PFSK-1 (cell line): ENCODE measurements at regions not wholly inside any gene's neighbourhood (a gene's known extent, or its start where the extent isn't known, plus 50 kb on each side); places are given as distances from the start of the nearest gene placed in this dataset.

ENCODE experiments used
- FOXP2 ChIP-seq: optimal IDR thresholded peaks from 2 replicates; pipeline ENCODE3; 2011; ENCODE audit warnings: borderline replicate concordance, control low read depth, inconsistent platforms; ENCODE audit not compliant: insufficient read depth; ENCODE audit errors: extremely low read length, extremely low read depth
- POLR2AphosphoS5 ChIP-seq: IDR thresholded peaks from 2 replicates; pipeline ENCODE4 v1.6.1; 2012; ENCODE audit warnings: low read depth, mild to moderate bottlenecking, control low read depth, low read length, moderate library complexity
- TAF1 ChIP-seq: IDR thresholded peaks from 2 replicates; pipeline ENCODE4 v1.6.1; 2012; ENCODE audit warnings: low read length, control low read depth, borderline replicate concordance; ENCODE audit not compliant: insufficient read depth

DNA sequence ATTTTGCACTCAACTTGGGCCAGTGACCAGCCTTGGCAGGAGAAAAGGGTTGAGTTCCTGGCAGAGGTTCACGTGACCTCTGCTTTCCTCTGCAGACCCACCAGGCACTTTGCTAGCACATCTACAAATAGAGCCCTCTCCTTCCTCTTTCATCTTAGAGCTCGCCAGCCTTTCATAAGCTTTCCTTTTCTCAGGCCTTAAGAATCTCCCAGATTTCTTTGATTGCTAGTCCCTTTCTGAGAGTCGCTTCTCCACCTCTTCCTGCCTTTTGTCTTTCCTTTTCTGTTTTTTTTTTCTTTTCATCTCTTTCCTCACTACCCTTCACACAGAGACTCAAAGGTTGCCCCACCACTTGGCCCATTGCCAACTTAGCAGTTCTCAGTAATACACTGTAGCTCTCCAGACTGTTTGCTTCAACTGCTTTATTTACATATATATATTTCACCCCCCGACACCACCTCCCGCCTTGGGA lies 375.7 kb upstream of the SPRY2 start:
- TF ChIP-seq TAF1 (no peak), FOXP2 (no peak), POLR2AphosphoS5 (no peak)
